HG03039 (cell line): ENCODE measurements at regions not wholly inside any gene's neighbourhood (a gene's known extent, or its start where the extent isn't known, plus 50 kb on each side); places are given as distances from the start of the nearest gene placed in this dataset.

Experiments
- ATAC-seq: cut with Tn5 transposase; IDR thresholded peaks from one replicate; pipeline ENCODE4 v1.9.1; 2021; ENCODE audit warnings: mild to moderate bottlenecking, moderate library complexity; ENCODE audit not compliant: unreplicated experiment

GRCh38 chr17:79427621-79428539 lies 183.0 kb downstream of the RBFOX3 start:
- ATAC-seq, result no peak

DNA sequence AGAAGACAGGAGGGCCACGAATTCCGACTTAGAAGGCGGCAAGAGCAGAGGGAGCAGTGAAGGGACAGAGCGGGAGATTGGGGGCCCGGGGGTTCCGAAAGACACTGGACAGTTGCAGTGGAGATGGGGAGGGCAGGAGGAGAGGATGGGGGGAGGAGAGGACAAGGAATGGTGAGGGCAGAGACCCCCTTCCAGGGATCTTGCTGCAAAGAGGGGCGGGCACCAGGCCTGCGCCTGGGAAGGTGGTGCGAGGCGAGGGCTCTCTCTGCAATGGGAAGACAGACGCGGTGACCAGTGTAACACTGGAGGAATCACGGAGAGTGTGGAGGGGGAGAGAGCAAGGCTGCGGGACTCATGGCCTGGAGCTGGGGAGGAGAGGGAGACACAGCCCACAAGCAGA lies 185.2 kb downstream of the RBFOX3 start:
- no peak for ATAC-seq

DNA sequence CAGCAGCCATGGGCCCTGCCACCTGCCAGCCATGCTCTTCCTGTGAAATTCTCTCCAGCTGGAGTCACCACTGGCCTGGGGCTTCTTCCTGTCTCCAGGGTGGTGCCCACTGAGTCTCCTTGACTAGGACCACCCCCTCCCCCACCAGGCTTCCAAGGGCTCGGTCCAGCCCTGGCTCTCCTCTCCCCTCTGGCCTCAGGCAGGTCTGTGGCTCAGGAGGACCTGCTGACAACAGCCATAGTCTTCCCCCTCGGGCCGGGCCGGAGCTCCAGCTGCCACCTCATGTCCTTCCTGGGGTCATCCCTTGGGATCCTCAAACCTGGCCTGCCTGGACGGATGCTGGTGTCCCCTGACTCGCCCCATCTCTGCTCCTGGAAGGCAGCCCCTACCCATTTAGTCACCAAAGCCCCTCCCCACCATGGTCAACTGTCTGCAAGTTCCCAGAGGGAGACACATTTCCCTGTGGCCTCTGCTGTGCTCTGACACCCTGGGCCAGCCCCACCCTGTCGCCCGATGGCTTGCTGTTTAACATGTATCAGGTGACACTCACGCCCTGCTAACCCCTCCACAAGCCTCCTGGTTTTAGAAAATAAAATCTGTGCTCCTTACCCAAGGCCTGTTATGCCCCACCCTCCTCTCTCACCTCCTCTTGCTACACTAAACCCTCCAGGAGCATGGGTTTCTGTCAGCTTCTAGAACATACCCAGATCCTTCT lies 186.2 kb downstream of the RBFOX3 start:
- ATAC-seq, result no peak

DNA sequence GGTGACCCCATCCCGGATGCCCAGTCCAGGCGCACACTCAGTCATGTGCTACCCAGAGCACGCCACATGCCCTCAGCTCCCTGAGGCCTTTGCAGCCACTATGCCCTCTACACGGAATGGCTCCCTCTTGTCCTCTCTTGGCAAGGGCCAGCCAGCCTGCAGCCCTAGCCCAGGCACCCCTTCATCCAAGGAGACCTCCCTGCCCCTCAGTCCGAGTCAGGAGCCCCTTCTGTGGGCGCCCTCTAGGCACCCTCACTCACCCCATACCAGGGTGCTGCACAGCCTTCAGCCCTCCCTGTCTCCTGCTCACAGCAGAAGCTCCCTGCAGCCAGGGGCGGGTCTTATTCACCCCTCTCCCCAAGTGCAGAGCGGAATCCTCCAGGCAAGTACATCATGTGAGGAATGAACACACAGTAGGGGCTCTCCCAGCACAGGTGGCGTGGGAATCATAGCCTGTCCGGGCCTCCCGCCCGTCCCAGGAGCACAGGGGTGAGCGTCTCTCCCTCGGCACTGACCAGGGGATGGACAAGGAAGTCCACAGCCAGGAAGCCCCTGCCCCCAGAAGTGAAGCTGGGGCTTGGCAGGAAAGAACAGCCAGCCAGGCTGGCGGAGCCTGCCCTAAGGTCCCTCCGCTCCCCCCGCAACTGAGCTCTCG lies 186.9 kb downstream of the RBFOX3 start:
- no peak for ATAC-seq

DNA sequence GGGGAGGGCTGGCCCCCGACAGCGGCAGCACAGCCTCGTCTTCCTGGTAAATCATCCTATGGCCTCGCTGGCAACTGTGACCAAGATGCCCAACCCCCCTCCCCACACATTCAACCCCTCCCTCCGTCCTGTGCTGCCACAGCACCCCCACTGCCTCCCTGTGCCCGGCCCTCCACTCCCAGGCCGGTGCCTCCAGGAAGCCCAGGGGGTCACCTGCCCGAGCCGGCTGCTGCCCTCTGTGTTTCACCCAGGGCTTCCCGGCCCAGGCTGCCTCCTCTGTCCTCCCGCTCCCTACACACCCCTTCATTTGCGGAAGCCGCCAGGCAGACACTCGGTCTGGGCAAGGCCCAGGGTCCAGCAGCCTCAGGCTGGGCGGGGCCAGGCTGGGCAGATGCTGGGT lies 188.6 kb downstream of the RBFOX3 start:
- ATAC-seq, result no peak

- no peak for ATAC-seq
Measured at GRCh38 chr17:79420318-79421243, 190.3 kb downstream of the RBFOX3 start.

DNA sequence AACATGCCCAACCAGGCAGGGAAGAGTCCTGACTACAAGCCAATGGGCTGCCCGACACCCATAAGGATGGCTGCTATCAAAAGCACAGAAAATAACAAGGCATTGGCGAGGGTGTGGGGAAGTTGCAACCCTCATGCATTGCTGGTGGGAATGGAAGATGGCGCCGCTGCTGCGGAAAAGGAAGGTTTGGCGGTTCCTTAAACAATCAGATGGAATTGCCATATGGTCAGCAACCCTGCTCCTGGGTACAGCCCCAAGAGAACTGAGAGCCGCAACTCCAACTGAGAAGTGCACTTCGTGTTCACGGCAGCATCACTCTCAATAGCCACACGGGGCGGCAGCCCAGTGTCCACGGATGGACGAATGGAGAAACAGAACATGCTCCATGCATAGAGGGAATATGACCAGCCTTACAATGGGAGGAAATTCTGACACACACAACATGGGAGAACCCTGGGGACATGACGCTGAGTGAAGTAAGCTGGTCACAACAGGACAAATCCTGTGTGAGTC lies 193.3 kb downstream of the RBFOX3 start:
- ATAC-seq, result no peak

GRCh38 chr17:79415909-79416308 lies 194.9 kb downstream of the RBFOX3 start:
- ATAC-seq, result no peak

GRCh38 chr17:79415365-79415764 lies 195.5 kb downstream of the RBFOX3 start:
- no peak for ATAC-seq

DNA sequence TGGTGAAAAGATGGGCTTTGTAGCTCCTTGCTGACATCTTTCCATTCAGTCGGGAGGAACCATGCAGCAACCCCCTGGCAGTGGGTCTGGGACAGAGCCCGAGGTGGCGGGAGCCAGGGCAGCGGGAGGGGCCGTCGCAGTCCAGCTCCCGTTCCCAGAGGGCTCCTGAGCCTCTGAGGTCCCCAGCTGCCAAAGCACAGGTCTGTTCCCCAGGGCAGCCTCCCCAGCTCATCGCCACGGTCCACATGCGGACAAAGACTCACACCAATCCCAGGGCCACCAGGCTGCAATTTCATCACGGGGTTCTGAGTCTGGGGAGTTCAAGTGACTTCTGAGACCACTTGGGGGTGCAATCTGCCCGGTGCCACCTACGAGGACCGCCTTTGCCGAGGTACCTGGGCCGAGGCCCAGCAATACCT lies 196.0 kb downstream of the RBFOX3 start:
- ATAC-seq, result no peak

- ATAC-seq, result no peak
Measured at GRCh38 chr17:79414063-79414792, 196.6 kb downstream of the RBFOX3 start.

DNA sequence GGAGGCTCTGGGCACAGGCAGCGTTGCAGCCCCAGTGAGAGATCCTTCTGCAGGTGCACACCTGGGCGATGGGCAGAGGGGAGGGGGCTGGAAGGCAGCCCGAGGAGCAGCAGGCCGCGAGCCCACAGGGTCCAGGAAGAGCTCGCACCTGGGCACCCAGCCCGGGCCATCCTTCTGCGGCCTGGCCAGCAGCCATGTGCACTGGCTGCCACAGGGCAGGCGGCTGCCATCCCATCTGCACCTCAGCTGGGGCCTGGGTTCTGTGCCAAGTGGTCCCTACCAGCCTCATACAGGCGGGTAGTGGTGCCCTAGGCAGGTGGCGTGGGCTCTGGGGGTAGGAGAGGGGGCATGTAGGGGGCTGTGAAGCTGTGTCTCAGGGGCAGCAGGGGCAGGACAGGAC lies 197.2 kb downstream of the RBFOX3 start:
- ATAC-seq, result no peak

DNA sequence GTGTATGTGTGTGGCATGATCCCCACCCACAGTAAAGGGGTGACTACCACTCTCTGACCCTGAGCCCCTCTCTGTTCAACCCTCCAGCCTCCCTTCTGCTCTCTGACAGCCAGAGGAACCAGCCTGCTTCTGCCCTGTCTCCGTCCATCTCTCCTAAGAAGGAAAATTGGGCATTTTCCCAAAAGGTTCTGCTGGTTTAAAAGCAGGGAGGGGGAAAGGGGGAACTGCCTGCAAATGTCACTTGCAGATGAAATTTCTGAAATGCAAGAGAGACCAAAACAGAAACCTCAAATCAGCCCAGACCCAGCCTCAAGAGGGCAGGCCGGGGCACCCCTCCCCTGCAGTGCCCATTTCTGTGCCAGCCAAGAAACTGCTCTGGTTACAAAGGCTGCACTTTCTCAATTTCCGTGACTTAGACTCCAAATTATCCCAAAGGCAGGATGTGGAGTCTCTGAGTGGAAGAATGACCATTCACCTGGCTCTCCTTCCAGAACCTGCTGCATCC lies 197.9 kb downstream of the RBFOX3 start:
- ATAC-seq, result no peak

- ATAC-seq, result no peak
Measured at GRCh38 chr17:79412110-79412509, 198.7 kb downstream of the RBFOX3 start.

- ATAC-seq, result no peak
Measured at GRCh38 chr17:79411419-79411818, 199.4 kb downstream of the RBFOX3 start.

DNA sequence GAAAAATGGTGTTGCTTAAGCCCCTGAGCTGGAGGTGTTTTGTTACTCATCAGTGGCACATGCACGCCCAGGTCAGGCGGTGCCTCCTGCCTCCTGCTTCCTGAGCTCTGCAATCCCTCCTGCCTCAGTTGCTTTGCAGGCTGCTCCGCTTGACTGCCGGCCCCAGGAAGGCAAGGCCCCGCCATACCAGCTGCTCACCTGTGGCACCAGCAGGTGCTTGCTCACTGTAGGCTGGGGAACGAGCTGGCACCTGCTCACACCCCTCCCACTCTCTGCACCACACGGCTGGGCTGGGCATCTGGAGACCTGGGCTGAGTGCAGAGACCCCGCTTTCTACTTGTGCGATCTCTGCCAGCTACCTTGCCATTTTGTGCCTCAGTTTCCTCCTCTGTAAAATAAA lies 200.2 kb downstream of the RBFOX3 start:
- ATAC-seq, result no peak

DNA sequence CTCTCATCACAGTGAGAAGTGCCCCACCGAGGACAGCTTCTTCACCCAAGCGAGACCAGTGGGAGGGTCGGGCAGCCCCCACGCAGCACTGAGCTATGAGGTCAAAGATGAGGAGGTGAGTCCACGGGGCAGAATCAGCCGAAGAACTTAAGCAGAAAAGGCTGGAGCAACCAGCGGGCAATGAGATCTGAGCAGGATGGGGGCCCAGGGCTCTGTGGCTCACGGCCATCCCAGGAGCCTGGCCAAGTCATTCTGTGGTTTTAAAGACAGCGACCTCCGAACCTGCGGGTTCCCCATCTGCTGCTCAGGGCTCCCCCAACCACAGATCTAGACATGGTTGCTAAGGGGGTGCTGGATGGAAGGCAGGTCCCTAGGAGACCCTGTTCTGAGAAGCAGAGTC lies 202.6 kb downstream of the RBFOX3 start:
- no peak for ATAC-seq

DNA sequence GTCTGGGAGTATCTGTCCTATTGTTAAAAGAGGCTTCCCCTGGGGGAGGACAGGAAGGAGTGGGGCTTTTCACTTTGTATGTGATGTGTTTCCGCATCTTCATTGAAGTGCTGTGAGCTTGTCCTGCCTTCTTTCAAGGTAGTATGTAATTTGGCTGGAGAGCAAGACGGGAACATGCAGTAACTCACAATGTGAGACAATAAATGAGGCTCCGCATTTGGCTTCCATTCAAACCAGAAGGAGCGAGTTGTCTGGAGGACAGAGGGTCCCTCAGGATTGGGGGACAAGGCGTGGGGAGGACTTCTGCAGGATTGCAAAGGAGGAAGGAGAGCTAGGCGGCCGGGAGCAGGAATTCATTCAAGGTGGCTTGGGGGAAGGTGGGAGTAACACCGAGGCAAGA lies 203.5 kb downstream of the RBFOX3 start:
- ATAC-seq, result no peak

- no peak for ATAC-seq
Measured at GRCh38 chr17:79406316-79406715, 204.5 kb downstream of the RBFOX3 start.

DNA sequence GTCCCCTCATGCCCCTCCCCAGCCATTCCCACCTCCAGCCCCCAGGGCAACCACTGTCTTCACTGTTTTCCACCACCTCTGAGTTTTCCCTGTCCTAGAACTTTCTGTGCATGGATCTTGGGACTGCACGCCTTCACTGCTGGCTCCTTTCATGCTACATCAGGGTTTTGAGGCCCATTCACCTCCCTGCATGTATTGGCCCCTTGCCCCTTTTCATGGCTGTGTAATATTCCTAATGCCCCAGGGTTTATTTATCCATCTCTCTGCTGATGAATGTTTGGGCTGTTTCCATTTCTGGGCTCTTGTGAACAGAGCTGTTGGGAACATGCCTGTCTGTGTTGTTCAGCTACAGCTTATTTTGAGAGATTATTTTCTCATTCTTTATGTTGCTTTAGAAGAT lies 205.0 kb downstream of the RBFOX3 start:
- no peak for ATAC-seq
